NCI-H2029 (cell line): ENCODE measurements at regions not wholly inside any gene's neighbourhood (a gene's known extent, or its start where the extent isn't known, plus 50 kb on each side); places are given as distances from the start of the nearest gene placed in this dataset.

Source experiments
- DNase-seq: peaks from one replicate; lab custom pipeline; 2025; lab: John Stamatoyannopoulos, UW

GRCh38 chr3:113138839-113139743 is 72.3 kb upstream of the BOC start:
- DNase-seq = no peak

- no peak for DNase-seq
Measured at GRCh38 chr3:113140876-113141275, 70.5 kb upstream of the BOC start.

- DNase-seq = no peak
Measured at GRCh38 chr3:113141543-113141942, 69.8 kb upstream of the BOC start.

GRCh38 chr3:113142476-113142875 is 68.9 kb upstream of the BOC start:
- no peak for DNase-seq

- DNase-seq = no peak
Measured at GRCh38 chr3:113143353-113143752, 68.0 kb upstream of the BOC start.

GRCh38 chr3:113147681-113148261 is 63.6 kb upstream of the BOC start:
- DNase-seq = no peak

- no peak for DNase-seq
Measured at GRCh38 chr3:113148284-113148683, 63.1 kb upstream of the BOC start.

GRCh38 chr3:113150250-113150649 is 61.1 kb upstream of the BOC start:
- DNase-seq = no peak

- DNase-seq = peak; percentile 14
Measured at GRCh38 chr3:113151461-113152031, 59.8 kb upstream of the BOC start.

GRCh38 chr3:113152849-113153248 is 58.5 kb upstream of the BOC start:
- no peak for DNase-seq

GRCh38 chr3:113153499-113154107 is 57.8 kb upstream of the BOC start:
- no peak for DNase-seq

GRCh38 chr3:113156816-113157333 is 54.5 kb upstream of the BOC start:
- DNase-seq = no peak

GRCh38 chr3:113157408-113158030 is 53.8 kb upstream of the BOC start:
- DNase-seq = no peak

- DNase-seq = no peak
Measured at GRCh38 chr3:113158171-113158570, 53.2 kb upstream of the BOC start.
